AG10803 (cell line): ENCODE measurements at regions not wholly inside any gene's neighbourhood (a gene's known extent, or its start where the extent isn't known, plus 50 kb on each side); places are given as distances from the start of the nearest gene placed in this dataset.

ENCODE experiments used
- DNase-seq: peaks from one replicate; pipeline ENCODE4 v3.0.0; 2010; ENCODE audit warnings: low read depth
- H3K4me3 ChIP-seq: 2 replicates; pipeline ENCODE4 v1.5.1; 2011; ENCODE audit warnings: mild to moderate bottlenecking, low read length, control low read depth
- TF ChIP-seq, protein P1 (sequence below): conservative IDR thresholded peaks from 2 replicates; pipeline ENCODE4 v1.5.1; 2011; ENCODE audit warnings: mild to moderate bottlenecking, low read length, control low read depth, inconsistent platforms

- TF ChIP-seq, protein P1, sequence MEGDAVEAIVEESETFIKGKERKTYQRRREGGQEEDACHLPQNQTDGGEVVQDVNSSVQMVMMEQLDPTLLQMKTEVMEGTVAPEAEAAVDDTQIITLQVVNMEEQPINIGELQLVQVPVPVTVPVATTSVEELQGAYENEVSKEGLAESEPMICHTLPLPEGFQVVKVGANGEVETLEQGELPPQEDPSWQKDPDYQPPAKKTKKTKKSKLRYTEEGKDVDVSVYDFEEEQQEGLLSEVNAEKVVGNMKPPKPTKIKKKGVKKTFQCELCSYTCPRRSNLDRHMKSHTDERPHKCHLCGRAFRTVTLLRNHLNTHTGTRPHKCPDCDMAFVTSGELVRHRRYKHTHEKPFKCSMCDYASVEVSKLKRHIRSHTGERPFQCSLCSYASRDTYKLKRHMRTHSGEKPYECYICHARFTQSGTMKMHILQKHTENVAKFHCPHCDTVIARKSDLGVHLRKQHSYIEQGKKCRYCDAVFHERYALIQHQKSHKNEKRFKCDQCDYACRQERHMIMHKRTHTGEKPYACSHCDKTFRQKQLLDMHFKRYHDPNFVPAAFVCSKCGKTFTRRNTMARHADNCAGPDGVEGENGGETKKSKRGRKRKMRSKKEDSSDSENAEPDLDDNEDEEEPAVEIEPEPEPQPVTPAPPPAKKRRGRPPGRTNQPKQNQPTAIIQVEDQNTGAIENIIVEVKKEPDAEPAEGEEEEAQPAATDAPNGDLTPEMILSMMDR = no peak
- no peak for DNase-seq
- no peak overlapping the region for H3K4me3 ChIP-seq
Observed at GRCh38 chr10:30793093-30793492, 163.5 kb upstream of the LYZL2 start.

DNA sequence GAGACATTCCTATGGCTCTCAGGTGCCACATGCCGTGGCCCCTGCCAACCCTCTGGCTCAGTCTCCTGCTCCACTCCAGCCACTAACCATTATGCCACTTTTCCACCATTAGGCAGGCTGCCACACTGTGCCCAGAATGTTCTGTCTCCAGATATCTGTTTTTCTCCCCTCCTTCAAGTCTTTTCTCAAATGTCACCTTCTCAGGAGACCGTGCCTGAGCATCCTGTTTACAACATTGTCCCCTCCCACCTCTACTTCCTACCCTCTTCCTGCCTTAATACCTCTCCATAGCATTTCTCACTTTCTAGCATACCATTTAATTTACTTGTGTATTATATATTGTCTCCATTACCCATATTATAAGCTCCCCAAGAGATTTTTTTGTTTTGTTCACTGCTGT, 162.5 kb upstream of the LYZL2 start:
- no peak for DNase-seq
- no peak overlapping the region for H3K4me3 ChIP-seq
- TF ChIP-seq, protein P1 = no peak

GRCh38 chr10:30791197-30791611, 161.7 kb upstream of the LYZL2 start:
- TF ChIP-seq, protein P1 = no peak
- H3K4me3 ChIP-seq = no peak overlapping the region
- DNase-seq = no peak

DNA sequence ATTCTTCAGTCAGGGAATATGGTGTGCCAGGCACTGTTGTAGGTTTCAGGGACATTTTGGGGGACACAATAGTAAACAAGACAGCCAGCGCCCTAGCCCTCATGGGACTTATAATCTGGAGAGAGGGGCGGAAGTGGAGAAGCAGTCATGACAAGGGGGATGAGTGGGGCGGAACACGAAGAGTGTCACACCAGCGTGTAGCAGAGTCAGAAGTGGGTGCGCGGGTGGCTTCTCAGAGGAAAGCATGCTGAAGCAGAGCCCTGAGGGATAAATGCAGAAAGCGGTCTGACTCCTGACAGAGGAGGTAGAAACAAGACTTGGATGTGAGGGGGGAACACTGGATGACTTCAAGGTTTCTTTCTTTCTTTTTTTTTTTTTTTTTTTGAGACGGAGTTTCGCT, 160.3 kb upstream of the LYZL2 start:
- no peak overlapping the region for H3K4me3 ChIP-seq
- TF ChIP-seq, protein P1 = no peak
- DNase-seq = no peak

DNA sequence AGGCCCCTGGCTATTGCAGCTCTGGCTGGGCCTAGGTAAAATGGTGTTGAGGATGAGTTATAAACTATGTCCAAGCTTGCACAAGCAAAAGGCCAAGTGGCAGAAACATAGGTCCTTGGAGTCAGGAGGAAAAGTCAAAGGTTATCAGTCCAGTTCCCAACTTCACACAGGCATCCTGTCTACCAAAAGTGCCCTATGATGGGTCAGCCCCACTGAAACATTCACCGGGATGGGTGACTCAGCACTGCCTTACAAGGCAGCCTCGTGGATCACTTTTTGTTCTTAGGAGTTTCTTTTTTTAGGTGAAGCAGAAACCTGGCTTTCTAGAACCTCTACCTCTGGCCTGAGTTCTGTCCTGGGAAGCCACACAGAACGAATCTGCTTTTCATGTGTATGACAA, 158.8 kb upstream of the LYZL2 start:
- no peak overlapping the region for H3K4me3 ChIP-seq
- TF ChIP-seq, protein P1 = no peak
- no peak for DNase-seq

GRCh38 chr10:30786906-30787305, 157.4 kb upstream of the LYZL2 start:
- no peak overlapping the region for H3K4me3 ChIP-seq
- DNase-seq = no peak
- TF ChIP-seq, protein P1 = no peak

GRCh38 chr10:30786131-30786530, 156.6 kb upstream of the LYZL2 start:
- TF ChIP-seq, protein P1 = no peak
- no peak overlapping the region for H3K4me3 ChIP-seq
- DNase-seq = peak; percentile 54
